ENCODE measurements at regions not wholly inside any gene's neighbourhood (a gene's known extent, or its start where the extent isn't known, plus 50 kb on each side); places are given as distances from the start of the nearest gene placed in this dataset.

GRCh38 chr10:55233090-55233489, 432.1 kb upstream of the PCDH15 start:
- TF ChIP-seq POLR2A (IDR thresholded peaks at IDR 0.05) (no peak), CTCF (IDR thresholded peaks at IDR 0.05) (no peak)

Measured in tibial nerve (tissue), 3 donors.